ENCODE measurements at regions not wholly inside any gene's neighbourhood (a gene's known extent, or its start where the extent isn't known, plus 50 kb on each side); places are given as distances from the start of the nearest gene placed in this dataset.

DNA sequence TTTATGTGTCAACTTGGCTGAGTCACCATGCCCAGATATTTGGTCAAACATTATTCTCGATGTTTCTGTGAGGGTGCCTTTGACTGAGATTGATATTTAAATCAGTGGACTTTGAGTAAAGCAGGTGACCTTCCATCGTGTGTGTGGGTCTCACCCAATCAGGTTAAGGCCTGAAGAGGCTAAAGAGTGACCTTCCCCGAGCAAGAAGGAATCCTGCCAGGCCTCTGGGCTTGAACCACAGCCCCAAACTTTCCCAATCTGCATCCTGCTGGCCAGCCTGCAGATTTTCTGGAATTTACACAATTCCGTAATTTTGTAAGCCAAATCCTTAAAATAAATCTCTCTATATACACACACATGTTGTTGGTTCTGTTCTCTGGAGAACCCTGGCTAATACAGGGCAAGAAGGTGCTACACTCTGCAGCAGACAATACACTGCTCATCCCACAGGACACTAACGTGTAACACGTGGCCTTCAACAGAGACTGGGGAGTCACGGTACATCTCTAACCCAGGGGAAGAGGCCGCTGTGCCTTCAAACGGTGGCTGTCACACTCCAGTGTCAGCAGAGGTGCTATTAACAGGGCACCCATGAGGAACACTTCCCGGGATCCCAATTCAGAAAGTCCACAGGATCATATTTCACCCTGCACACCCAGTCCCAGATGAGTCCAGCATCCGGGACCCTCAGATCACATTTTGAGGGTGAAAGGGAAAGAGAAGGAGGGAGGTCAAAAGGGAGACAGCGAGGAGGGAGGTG, 113.1 kb upstream of the ID2 start:
- ATAC-seq (no peak), DNase-seq (ENCODE audit: low read depth, low spot score) (no peak)
- POLR2A ChIA-PET: no interaction called here
- Histone ChIP-seq H3K9me3 (ENCODE audit: control insufficient read depth in 1 of 2, insufficient read depth in 1 of 2, low read depth in 1 of 2, low read length in 2 of 2) (no peaks in the 10 kb centered on the region), H3K27ac (ENCODE audit: low read depth, low read length) (no peak overlapping the region), H3K9ac (ENCODE audit: low read length) (no peak overlapping the region), H3K9me2 (ENCODE audit: insufficient read depth) (no peaks in the 10 kb centered on the region), H3K36me3 (ENCODE audit: control insufficient read depth in 1 of 2, insufficient read depth in 2 of 2, low read length in 2 of 2) (no peaks in the 10 kb centered on the region), H3K27me3 (ENCODE audit: insufficient read depth, low read length) (no peaks in the 10 kb centered on the region), H3K4me3 (replicated peaks in 1 of 2; ENCODE audit: low read depth in 1 of 2, low read length in 2 of 2) (no peak overlapping the region), H2AFZ (ENCODE audit: low read depth, low read length, poor library complexity, severe bottlenecking) (no peak overlapping the region), H4K20me1 (ENCODE audit: insufficient read depth) (no peaks in the 10 kb centered on the region), H3K4me2 (ENCODE audit: low read length) (no peak overlapping the region), H3K79me2 (ENCODE audit: insufficient read depth, low read length) (no peaks in the 10 kb centered on the region), H3K4me1 (ENCODE audit: control insufficient read depth in 1 of 2, insufficient read depth in 2 of 2, low read length in 2 of 2) (no peaks in the 10 kb centered on the region)
- CTCF ChIA-PET: no interaction called here
- intact Hi-C loops (cut with micrococcal nuclease): no loop called here
- TF ChIP-seq POLR2AphosphoS5 (IDR thresholded peaks at IDR 0.05; ENCODE audit: low read depth, low read length) (no peak), EGR1 (IDR thresholded peaks at IDR 0.05; ENCODE audit: low read depth) (no peak), MAX (IDR thresholded peaks at IDR 0.05) (no peak), ZNF274 (IDR thresholded peaks at IDR 0.05; ENCODE audit: low read depth, low read length) (no peak), SRF (IDR thresholded peaks at IDR 0.05; ENCODE audit: low read depth) (no peak), EZH2phosphoT487 (IDR thresholded peaks at IDR 0.05; ENCODE audit: borderline replicate concordance) (no peak), EZH2 (IDR thresholded peaks at IDR 0.05) (no peak), YY1 (IDR thresholded peaks at IDR 0.05; ENCODE audit: extremely low read depth, insufficient replicate concordance, low read depth, low read length) (no peak), ZBTB33 (IDR thresholded peaks at IDR 0.05; ENCODE audit: extremely low read depth, insufficient replicate concordance, low read length) (no peak), ZFX (IDR thresholded peaks at IDR 0.05) (no peak)
- TF ChIP-seq, protein P1, sequence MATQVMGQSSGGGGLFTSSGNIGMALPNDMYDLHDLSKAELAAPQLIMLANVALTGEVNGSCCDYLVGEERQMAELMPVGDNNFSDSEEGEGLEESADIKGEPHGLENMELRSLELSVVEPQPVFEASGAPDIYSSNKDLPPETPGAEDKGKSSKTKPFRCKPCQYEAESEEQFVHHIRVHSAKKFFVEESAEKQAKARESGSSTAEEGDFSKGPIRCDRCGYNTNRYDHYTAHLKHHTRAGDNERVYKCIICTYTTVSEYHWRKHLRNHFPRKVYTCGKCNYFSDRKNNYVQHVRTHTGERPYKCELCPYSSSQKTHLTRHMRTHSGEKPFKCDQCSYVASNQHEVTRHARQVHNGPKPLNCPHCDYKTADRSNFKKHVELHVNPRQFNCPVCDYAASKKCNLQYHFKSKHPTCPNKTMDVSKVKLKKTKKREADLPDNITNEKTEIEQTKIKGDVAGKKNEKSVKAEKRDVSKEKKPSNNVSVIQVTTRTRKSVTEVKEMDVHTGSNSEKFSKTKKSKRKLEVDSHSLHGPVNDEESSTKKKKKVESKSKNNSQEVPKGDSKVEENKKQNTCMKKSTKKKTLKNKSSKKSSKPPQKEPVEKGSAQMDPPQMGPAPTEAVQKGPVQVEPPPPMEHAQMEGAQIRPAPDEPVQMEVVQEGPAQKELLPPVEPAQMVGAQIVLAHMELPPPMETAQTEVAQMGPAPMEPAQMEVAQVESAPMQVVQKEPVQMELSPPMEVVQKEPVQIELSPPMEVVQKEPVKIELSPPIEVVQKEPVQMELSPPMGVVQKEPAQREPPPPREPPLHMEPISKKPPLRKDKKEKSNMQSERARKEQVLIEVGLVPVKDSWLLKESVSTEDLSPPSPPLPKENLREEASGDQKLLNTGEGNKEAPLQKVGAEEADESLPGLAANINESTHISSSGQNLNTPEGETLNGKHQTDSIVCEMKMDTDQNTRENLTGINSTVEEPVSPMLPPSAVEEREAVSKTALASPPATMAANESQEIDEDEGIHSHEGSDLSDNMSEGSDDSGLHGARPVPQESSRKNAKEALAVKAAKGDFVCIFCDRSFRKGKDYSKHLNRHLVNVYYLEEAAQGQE (IDR thresholded peaks at IDR 0.05; ENCODE audit: low read depth): no peak
- no TSS peak for BruUV-seq (replicated peaks)
- RAD21 ChIA-PET (ENCODE audit: low non-redundant PET in 1 of 2, low total read pairs in 2 of 2, uncharacterized antibody in 2 of 2, unreplicated experiment in 2 of 2): no interaction called here
